ENCODE measurements at regions not wholly inside any gene's neighbourhood (a gene's known extent, or its start where the extent isn't known, plus 50 kb on each side); places are given as distances from the start of the nearest gene placed in this dataset.

GRCh38 chr9:118751077-118751847, 618.0 kb downstream of the BRINP1 start:
- TF ChIP-seq CTCF (IDR thresholded peaks at IDR 0.05; ENCODE audit: insufficient read depth, low read depth, low read length) = no peak
- Histone ChIP-seq H3K36me3 (ENCODE audit: control insufficient read depth, insufficient read depth, low read length) (no peaks in the 10 kb centered on the region), H3K4me3 (ENCODE audit: low read depth, low read length) (no peak overlapping the region), H3K27me3 (ENCODE audit: control insufficient read depth, insufficient read depth, low read length) (no peaks in the 10 kb centered on the region)
- DNase-seq (ENCODE audit: low read depth) = no peak
- CTCF ChIA-PET = no interaction called here
- POLR2A ChIA-PET = no interaction called here

GRCh38 chr9:118751848-118752223, 617.4 kb downstream of the BRINP1 start:
- Histone ChIP-seq H3K36me3 (ENCODE audit: control insufficient read depth, insufficient read depth, low read length) (no peaks in the 10 kb centered on the region), H3K27me3 (ENCODE audit: control insufficient read depth, insufficient read depth, low read length) (no peaks in the 10 kb centered on the region), H3K4me3 (ENCODE audit: low read depth, low read length) (no peak overlapping the region)
- ChIA-PET CTCF (no interaction called here), POLR2A (no interaction called here)
- TF ChIP-seq CTCF (IDR thresholded peaks at IDR 0.05; ENCODE audit: insufficient read depth, low read depth, low read length) = no peak
- DNase-seq (ENCODE audit: low read depth) = no peak

- TF ChIP-seq CTCF (IDR thresholded peaks at IDR 0.05; ENCODE audit: insufficient read depth, low read depth, low read length) = no peak
- ChIA-PET POLR2A (no interaction called here), CTCF (no interaction called here)
- Histone ChIP-seq H3K4me3 (ENCODE audit: low read depth, low read length) (no peak overlapping the region), H3K36me3 (ENCODE audit: control insufficient read depth, insufficient read depth, low read length) (no peaks in the 10 kb centered on the region), H3K27me3 (ENCODE audit: control insufficient read depth, insufficient read depth, low read length) (no peaks in the 10 kb centered on the region)
- DNase-seq (ENCODE audit: low read depth) = no peak
Observed at GRCh38 chr9:118761016-118761790, 608.0 kb downstream of the BRINP1 start.

GRCh38 chr9:118767571-118767970, 601.7 kb downstream of the BRINP1 start:
- DNase-seq (ENCODE audit: low read depth) = no peak
- no peaks in the 10 kb centered on the region for H3K36me3 ChIP-seq (ENCODE audit: control insufficient read depth, insufficient read depth, low read length)
- H3K27me3 ChIP-seq (ENCODE audit: control insufficient read depth, insufficient read depth, low read length) = no peaks in the 10 kb centered on the region
- no peak for TF ChIP-seq CTCF (IDR thresholded peaks at IDR 0.05; ENCODE audit: insufficient read depth, low read depth, low read length)
- ChIA-PET POLR2A (no interaction called here), CTCF (no interaction called here)
- H3K4me3 ChIP-seq (ENCODE audit: low read depth, low read length) = no peak overlapping the region

GRCh38 chr9:118782790-118783463, 586.3 kb downstream of the BRINP1 start:
- no peaks in the 10 kb centered on the region for H3K36me3 ChIP-seq (ENCODE audit: control insufficient read depth, insufficient read depth, low read length)
- H3K4me3 ChIP-seq (ENCODE audit: low read depth, low read length) = no peak overlapping the region
- DNase-seq (ENCODE audit: low read depth) = no peak
- ChIA-PET CTCF (no interaction called here), POLR2A (no interaction called here)
- TF ChIP-seq CTCF (IDR thresholded peaks at IDR 0.05; ENCODE audit: insufficient read depth, low read depth, low read length) = no peak
- no peaks in the 10 kb centered on the region for H3K27me3 ChIP-seq (ENCODE audit: control insufficient read depth, insufficient read depth, low read length)

Data from BJ (cell line).